ENCODE measurements at regions not wholly inside any gene's neighbourhood (a gene's known extent, or its start where the extent isn't known, plus 50 kb on each side); places are given as distances from the start of the nearest gene placed in this dataset.

DNA sequence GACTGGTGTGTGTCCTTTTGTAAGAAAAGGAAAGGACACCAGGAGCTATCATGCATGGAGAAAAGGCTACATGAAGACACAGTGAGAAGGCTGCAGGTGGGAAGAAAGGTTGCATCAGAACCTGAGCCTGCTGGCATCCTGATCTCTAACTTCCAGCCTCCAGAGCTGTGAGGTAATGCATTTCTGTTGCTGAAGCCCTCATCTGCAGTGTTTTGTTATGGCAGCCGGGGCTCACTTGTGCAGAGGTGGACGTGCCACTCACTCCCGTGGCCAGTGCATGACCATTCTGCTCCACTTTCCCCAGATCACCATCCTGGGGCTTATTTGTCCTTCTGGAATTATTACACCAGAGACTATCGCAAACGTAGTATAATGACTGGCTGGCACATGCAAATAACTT, 155.3 kb downstream of the IRS2 start:
- Histone ChIP-seq H3K27me3 (ENCODE audit: control insufficient read depth, insufficient read depth, low read length) (no peaks in the 10 kb centered on the region), H3K36me3 (ENCODE audit: control insufficient read depth, insufficient read depth, low read length) (no peaks in the 10 kb centered on the region), H3K27ac (ENCODE audit: low read depth, low read length) (no peak overlapping the region), H3K4me1 (ENCODE audit: control insufficient read depth, insufficient read depth, low read length) (no peaks in the 10 kb centered on the region), H3K4me3 (ENCODE audit: low read depth, low read length) (no peak overlapping the region), H3K9me3 (ENCODE audit: control insufficient read depth, insufficient read depth, low read length) (no peaks in the 10 kb centered on the region)
- WGBS (ENCODE audit: insufficient coverage), result 100% methylated on average over 3 of the region's 5 CpGs
- no peak for DNase-seq (ENCODE audit: low read depth in 4 of 6, low spot score in 6 of 6)

DNA sequence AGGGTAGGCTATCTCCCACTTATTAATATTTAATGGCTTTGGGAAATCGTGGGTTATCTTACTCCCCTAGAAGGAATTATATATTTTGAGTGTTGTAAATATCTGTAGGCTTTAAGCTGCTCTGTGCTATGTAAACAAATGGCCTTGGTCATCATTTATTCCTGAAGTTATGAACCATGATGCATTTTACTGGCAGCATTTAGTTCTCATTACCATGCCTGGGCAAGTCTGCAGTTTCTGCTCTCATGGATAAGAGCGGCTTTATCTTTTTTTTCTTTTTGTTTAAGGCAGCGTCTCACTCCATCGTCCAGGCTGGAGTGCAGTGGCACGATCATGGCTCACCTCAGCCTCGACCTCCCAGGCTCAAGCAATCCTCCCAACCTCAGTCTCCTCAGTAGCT, 156.1 kb downstream of the IRS2 start:
- Histone ChIP-seq H3K27ac (ENCODE audit: low read depth, low read length) (no peak overlapping the region), H3K36me3 (ENCODE audit: control insufficient read depth, insufficient read depth, low read length) (no peaks in the 10 kb centered on the region), H3K4me3 (ENCODE audit: low read depth, low read length) (no peak overlapping the region), H3K9me3 (ENCODE audit: control insufficient read depth, insufficient read depth, low read length) (no peaks in the 10 kb centered on the region), H3K4me1 (ENCODE audit: control insufficient read depth, insufficient read depth, low read length) (no peaks in the 10 kb centered on the region), H3K27me3 (ENCODE audit: control insufficient read depth, insufficient read depth, low read length) (no peaks in the 10 kb centered on the region)
- WGBS (ENCODE audit: insufficient coverage), result 92% methylated on average over 5 of the region's 6 CpGs
- DNase-seq (ENCODE audit: low read depth in 4 of 6, low spot score in 6 of 6), result peak in 1 of 6 donors; percentile 31

DNA sequence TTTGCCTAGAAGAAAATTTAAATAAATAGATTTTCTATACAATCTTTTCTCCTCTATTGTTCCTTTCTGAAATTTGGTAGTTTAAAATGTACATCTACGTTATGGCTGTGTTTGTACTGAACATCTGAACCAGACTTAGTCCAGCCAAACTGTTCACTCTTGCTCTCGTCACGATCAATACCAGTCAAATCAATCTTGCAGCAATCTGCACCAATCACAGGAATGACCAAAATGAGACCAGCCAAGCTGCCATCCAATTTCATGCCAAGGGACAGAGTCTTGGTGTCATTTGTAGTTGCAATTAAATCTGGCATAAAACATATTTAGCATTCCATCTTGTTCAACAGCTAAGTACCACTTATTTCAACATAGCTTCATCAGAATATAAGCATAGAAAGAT, 156.6 kb downstream of the IRS2 start:
- H3K36me3 ChIP-seq (ENCODE audit: control insufficient read depth, insufficient read depth, low read length), result no peaks in the 10 kb centered on the region
- no CpG with 5 or more reads among the region's 3 CpGs for WGBS (ENCODE audit: insufficient coverage)
- H3K4me1 ChIP-seq (ENCODE audit: control insufficient read depth, insufficient read depth, low read length), result no peaks in the 10 kb centered on the region

DNA sequence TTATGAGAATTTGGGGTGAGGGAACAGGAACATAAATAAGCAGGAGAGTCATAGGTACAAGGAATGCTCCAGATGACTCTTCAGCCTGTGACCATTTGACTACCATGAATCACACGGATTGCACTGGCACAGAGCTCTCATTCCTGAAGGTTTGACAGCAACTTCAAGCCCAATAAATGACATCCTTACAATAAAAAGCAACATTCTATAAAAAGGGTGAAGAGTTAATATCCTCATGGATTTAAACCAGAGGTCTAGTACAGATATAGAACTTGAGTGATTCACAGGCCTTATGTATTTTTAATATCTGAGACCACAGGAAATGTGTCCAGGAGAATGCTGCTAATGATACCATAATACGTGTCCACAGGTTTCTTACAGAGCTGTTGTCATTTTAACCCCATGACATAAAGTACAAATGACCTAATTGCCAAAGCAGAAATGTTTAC, 158.1 kb downstream of the IRS2 start:
- H3K27ac ChIP-seq (ENCODE audit: low read depth, low read length), result no peak overlapping the region
- no peaks in the 10 kb centered on the region for H3K27me3 ChIP-seq (ENCODE audit: control insufficient read depth, insufficient read depth, low read length)
- no peak for DNase-seq (ENCODE audit: low read depth in 4 of 6, low spot score in 6 of 6)
- no peak overlapping the region for H3K4me3 ChIP-seq (ENCODE audit: low read depth, low read length)
- H3K4me1 ChIP-seq (ENCODE audit: control insufficient read depth, insufficient read depth, low read length), result no peaks in the 10 kb centered on the region
- H3K36me3 ChIP-seq (ENCODE audit: control insufficient read depth, insufficient read depth, low read length), result no peaks in the 10 kb centered on the region
- 86% methylated on average over 1 of the region's 2 CpGs for WGBS (ENCODE audit: insufficient coverage)
- no peaks in the 10 kb centered on the region for H3K9me3 ChIP-seq (ENCODE audit: control insufficient read depth, insufficient read depth, low read length)

More for the DNA sequence above, 156.6 kb downstream of the IRS2 start:
- Histone ChIP-seq H3K27ac (ENCODE audit: low read depth, low read length) (no peak overlapping the region), H3K9me3 (ENCODE audit: control insufficient read depth, insufficient read depth, low read length) (no peaks in the 10 kb centered on the region), H3K27me3 (ENCODE audit: control insufficient read depth, insufficient read depth, low read length) (no peaks in the 10 kb centered on the region), H3K4me3 (ENCODE audit: low read depth, low read length) (no peak overlapping the region)
- peak in 2 of 6 donors; percentile 22 to 48 for DNase-seq (ENCODE audit: low read depth in 4 of 6, low spot score in 6 of 6)

DNA sequence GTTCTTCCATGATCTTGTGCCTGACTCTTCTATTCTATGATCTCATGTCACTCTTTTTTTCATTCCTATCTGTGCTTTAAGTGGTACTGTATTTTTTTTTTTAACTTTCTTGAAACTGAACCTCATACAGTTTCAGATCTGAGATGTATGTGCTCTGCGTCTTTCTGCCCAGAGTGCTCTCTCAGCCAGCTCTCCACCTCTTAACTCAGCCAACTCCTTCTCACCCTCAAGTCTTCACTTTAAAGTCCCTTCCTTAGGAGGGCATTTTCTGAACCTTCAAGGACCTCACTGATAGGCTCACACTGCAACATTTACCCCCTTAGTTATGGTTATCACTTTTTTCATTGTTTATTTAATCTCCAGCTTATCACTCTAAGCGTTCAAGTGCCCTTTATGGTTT, 158.7 kb downstream of the IRS2 start:
- no peaks in the 10 kb centered on the region for H3K36me3 ChIP-seq (ENCODE audit: control insufficient read depth, insufficient read depth, low read length)
- no peak overlapping the region for H3K27ac ChIP-seq (ENCODE audit: low read depth, low read length)
- H3K9me3 ChIP-seq (ENCODE audit: control insufficient read depth, insufficient read depth, low read length), result no peaks in the 10 kb centered on the region
- no peak overlapping the region for H3K4me3 ChIP-seq (ENCODE audit: low read depth, low read length)
- WGBS (ENCODE audit: insufficient coverage), result 94% methylated on average over 1 of the region's 2 CpGs
- H3K4me1 ChIP-seq (ENCODE audit: control insufficient read depth, insufficient read depth, low read length), result no peaks in the 10 kb centered on the region
- DNase-seq (ENCODE audit: low read depth in 4 of 6, low spot score in 6 of 6), result no peak
- no peaks in the 10 kb centered on the region for H3K27me3 ChIP-seq (ENCODE audit: control insufficient read depth, insufficient read depth, low read length)

DNA sequence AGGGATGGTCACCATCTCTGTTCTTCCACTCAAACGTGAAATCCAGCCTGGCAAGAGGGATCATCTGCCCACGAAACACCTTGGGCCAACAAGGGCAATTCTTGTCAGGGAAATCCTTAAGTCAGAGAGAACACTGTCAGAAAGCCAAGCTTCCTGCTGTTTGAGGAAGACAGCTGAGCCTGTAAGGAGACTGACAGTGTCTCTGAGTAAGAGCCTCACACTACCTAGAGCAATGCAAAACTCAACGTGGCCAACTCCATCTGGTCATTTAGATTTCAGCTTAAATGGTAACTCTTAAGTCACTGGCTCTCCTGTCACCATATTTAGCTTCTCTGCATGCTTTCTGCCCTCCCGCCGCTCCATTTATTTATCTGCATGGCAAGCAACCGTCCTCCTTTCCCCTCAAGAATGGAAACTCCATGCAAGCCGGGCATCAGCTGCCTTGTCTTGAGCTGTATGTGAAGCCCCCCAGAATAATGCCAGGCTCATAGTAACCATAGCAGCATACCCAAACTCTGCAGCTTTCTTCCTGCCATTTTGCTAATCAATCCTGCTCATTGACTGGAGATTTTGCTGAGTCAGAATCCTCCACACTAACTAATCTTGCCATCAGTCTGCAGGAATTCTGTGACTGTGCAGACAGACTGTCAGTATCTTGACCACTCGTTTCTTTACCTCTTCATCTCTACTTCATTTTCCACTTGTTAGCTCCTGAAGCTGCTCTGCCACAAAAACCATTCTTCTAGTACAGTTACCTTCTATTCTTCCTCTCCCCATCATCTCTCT, 159.8 kb downstream of the IRS2 start:
- Histone ChIP-seq H3K4me1 (ENCODE audit: control insufficient read depth, insufficient read depth, low read length) (no peaks in the 10 kb centered on the region), H3K36me3 (ENCODE audit: control insufficient read depth, insufficient read depth, low read length) (no peaks in the 10 kb centered on the region), H3K9me3 (ENCODE audit: control insufficient read depth, insufficient read depth, low read length) (no peaks in the 10 kb centered on the region), H3K27ac (ENCODE audit: low read depth, low read length) (no peak overlapping the region), H3K27me3 (ENCODE audit: control insufficient read depth, insufficient read depth, low read length) (no peaks in the 10 kb centered on the region), H3K4me3 (ENCODE audit: low read depth, low read length) (no peak overlapping the region)
- DNase-seq (ENCODE audit: low read depth in 4 of 6, low spot score in 6 of 6), result no peak
- WGBS (ENCODE audit: insufficient coverage), result 66% methylated on average over 8 of the region's 8 CpGs

DNA sequence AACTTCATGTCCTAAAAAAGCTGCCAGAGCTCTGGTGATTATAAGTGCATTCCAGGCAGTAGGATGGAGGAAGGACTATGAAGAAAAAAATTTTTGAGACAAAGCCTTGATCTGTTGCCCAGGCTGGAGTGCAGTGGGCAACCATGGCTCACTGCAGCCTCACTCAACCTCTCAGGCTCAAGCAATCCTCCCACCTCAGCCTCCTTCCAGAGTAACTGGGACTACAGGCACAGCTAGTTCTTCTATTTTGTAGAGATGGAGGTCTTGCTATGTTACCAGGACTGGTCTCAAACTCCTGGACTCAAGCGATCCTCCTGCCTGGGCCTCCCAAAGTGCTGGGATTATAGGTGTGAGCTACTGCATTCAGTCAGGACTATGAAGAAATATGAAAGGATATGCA, 161.2 kb downstream of the IRS2 start:
- Histone ChIP-seq H3K4me1 (ENCODE audit: control insufficient read depth, insufficient read depth, low read length) (no peaks in the 10 kb centered on the region), H3K9me3 (ENCODE audit: control insufficient read depth, insufficient read depth, low read length) (no peaks in the 10 kb centered on the region), H3K36me3 (ENCODE audit: control insufficient read depth, insufficient read depth, low read length) (no peaks in the 10 kb centered on the region), H3K4me3 (ENCODE audit: low read depth, low read length) (no peak overlapping the region), H3K27me3 (ENCODE audit: control insufficient read depth, insufficient read depth, low read length) (no peaks in the 10 kb centered on the region), H3K27ac (ENCODE audit: low read depth, low read length) (no peak overlapping the region)
- no peak for DNase-seq (ENCODE audit: low read depth in 4 of 6, low spot score in 6 of 6)
- 100% methylated on average over 1 of the region's 1 CpG for WGBS (ENCODE audit: insufficient coverage)

DNA sequence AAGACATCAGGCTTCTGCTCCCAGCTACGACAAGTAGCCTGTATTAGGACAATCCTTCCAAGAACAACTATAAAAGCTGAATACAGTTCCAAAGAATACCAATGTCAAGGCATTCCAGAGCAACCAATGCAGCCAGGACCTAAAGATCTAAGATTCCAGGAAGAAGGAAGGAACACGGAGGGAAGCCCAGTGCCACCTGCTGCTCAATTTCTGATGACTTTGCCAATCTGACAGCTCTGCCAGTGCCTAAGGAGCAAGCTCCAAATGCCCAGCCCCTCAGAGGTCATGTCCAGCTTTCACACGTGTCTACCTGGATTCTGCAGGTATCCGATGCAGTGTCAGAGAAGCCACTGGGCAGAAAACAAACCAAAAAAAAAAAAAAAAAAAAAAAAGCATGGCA, 164.4 kb downstream of the IRS2 start:
- no peaks in the 10 kb centered on the region for H3K27me3 ChIP-seq (ENCODE audit: control insufficient read depth, insufficient read depth, low read length)
- H3K9me3 ChIP-seq (ENCODE audit: control insufficient read depth, insufficient read depth, low read length), result no peaks in the 10 kb centered on the region
- no peaks in the 10 kb centered on the region for H3K4me1 ChIP-seq (ENCODE audit: control insufficient read depth, insufficient read depth, low read length)
- H3K4me3 ChIP-seq (ENCODE audit: low read depth, low read length), result no peak overlapping the region
- DNase-seq (ENCODE audit: low read depth in 4 of 6, low spot score in 6 of 6), result no peak
- no peaks in the 10 kb centered on the region for H3K36me3 ChIP-seq (ENCODE audit: control insufficient read depth, insufficient read depth, low read length)
- no peak overlapping the region for H3K27ac ChIP-seq (ENCODE audit: low read depth, low read length)
- 81% methylated on average over 2 of the region's 4 CpGs for WGBS (ENCODE audit: insufficient coverage)

DNA sequence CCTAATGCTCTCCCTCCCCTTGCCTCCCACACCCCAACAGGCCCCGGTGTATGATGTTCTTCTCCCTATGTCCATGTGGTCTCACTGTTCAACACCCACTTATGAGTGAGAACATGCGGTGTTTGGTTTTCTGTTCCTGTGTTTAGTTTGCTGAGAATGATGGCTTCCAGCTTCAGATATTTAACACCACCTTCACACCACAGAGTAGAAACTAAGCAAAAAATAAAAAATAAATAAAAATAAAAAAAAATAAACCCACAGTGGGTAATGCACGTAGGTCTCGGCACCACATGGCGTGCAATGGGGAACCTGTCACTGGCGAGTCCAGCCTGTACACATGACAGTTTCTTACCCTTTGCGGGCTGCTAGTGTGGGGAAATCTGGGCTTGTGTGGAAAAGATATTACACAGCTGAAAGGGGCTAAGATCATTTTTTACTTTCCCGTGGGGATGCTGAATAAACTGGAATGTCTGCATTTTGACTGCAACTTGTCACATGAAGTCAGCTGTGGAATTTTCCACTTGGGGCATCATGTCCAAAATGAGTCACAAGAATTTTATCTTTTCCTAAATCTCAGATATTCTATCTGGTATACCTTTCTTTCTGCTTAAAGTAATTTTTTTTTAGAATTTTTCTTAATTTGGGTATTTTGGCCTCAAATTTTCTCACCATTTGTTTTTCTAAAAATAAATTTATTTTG, 170.5 kb downstream of the IRS2 start:
- DNase-seq (ENCODE audit: low read depth in 4 of 6, low spot score in 6 of 6), result no peak
- Histone ChIP-seq H3K4me3 (ENCODE audit: low read depth, low read length) (no peak overlapping the region), H3K36me3 (ENCODE audit: control insufficient read depth, insufficient read depth, low read length) (no peaks in the 10 kb centered on the region), H3K27ac (ENCODE audit: low read depth, low read length) (no peak overlapping the region), H3K4me1 (ENCODE audit: control insufficient read depth, insufficient read depth, low read length) (no peaks in the 10 kb centered on the region), H3K9me3 (ENCODE audit: control insufficient read depth, insufficient read depth, low read length) (no peaks in the 10 kb centered on the region), H3K27me3 (ENCODE audit: control insufficient read depth, insufficient read depth, low read length) (no peaks in the 10 kb centered on the region)
- WGBS (ENCODE audit: insufficient coverage), result 93% methylated on average over 6 of the region's 8 CpGs
